Adrenal gland (tissue), 9 donors: ENCODE measurements at regions not wholly inside any gene's neighbourhood (a gene's known extent, or its start where the extent isn't known, plus 50 kb on each side); places are given as distances from the start of the nearest gene placed in this dataset.

ENCODE experiments used
- DNase-seq, 7 donors: peaks; one replicate each; pipeline ENCODE4 v3.0.0-alpha.2; 2019 to 2020
- H3K27ac ChIP-seq, 5 donors: fragments of 200-600 bp; sonication (generic) in 4 of 5; 1 replicate in 3 of 5; 2 replicates in 2 of 5; pipeline versions ENCODE4 v1.5.1 to v1.8.0; 2016 to 2020; ENCODE audit warnings: mild to moderate bottlenecking in 1 of 5
- H3K27me3 ChIP-seq: fragments of 200-600 bp; 2 replicates; pipeline ENCODE4 v1.8.0; 2021
- H3K36me3 ChIP-seq, 2 donors: fragments of 200-600 bp; replicated peaks in 1 of 2; 1 replicate in 1 of 2; 2 replicates in 1 of 2; pipeline versions ENCODE4 v1.5.1 to v1.8.0; 2018 to 2022
- H3K4me1 ChIP-seq, 2 donors: fragments of 200-600 bp; replicated peaks in 1 of 2; 1 replicate in 1 of 2; 2 replicates in 1 of 2; pipeline versions ENCODE4 v1.5.1 to v1.8.0; 2018 to 2021
- H3K4me3 ChIP-seq, 4 donors: fragments of 200-600 bp; sonication (generic) in 3 of 4; one replicate each; pipeline ENCODE4 v1.5.1; 2016 to 2018
- H3K9me3 ChIP-seq, 3 donors: fragments of 200-600 bp; sonication (generic) in 1 of 3; replicated peaks in 1 of 3; 1 replicate in 2 of 3; 2 replicates in 1 of 3; pipeline versions ENCODE4 v1.5.1 to v1.8.0; 2016 to 2021
- CTCF ChIP-seq, 6 experiments: fragments of 450-650 bp in 4 of 6; fragments of 200-600 bp in 2 of 6; sonication (generic) in 1 of 6; IDR thresholded peaks; 1 replicate in 5 of 6; 2 replicates in 1 of 6; pipeline versions ENCODE4 v1.5.1 to v1.8.0; 2016 to 2021; ENCODE audit warnings: antibody characterized with exemption in 6 of 6, mild to moderate bottlenecking in 2 of 6, moderate library complexity in 1 of 6
- POLR2A ChIP-seq, 2 donors: fragments of 450-650 bp; IDR thresholded peaks; one replicate each; pipeline ENCODE4 v1.6.1; 2017; ENCODE audit warnings: antibody characterized with exemption in 2 of 2, mild to moderate bottlenecking in 2 of 2, moderate library complexity in 1 of 2
- WGBS, 4 donors: extraction: QIAGEN DNeasy Blood & Tissue Kit in 2 of 4; methylation state at CpG; one replicate each; pipeline versions ENCODE4 v1.1.5 to v1.1.7; 2013 to 2017; 5-methylcytosine and 5-hydroxymethylcytosine counted together
- intact Hi-C, 2 donors: fragments of 100-400 bp; cut with DNase I; formaldehyde crosslinking; loops; one replicate each; pipeline versions ENCODE4 v1.14.1 to v1.15.0; 2022 to 2023
- donor health status: healthy with polysubstance abuse.
- donor health status: Bipolar disorder and iron deficiency.
- donor health status: DM: yes; HTN: yes; CAD: no.
- donor health status: DM: no; HTN: no; CAD: no.
- donor health status: DM: no; HTN: no; CAD: no.

DNA sequence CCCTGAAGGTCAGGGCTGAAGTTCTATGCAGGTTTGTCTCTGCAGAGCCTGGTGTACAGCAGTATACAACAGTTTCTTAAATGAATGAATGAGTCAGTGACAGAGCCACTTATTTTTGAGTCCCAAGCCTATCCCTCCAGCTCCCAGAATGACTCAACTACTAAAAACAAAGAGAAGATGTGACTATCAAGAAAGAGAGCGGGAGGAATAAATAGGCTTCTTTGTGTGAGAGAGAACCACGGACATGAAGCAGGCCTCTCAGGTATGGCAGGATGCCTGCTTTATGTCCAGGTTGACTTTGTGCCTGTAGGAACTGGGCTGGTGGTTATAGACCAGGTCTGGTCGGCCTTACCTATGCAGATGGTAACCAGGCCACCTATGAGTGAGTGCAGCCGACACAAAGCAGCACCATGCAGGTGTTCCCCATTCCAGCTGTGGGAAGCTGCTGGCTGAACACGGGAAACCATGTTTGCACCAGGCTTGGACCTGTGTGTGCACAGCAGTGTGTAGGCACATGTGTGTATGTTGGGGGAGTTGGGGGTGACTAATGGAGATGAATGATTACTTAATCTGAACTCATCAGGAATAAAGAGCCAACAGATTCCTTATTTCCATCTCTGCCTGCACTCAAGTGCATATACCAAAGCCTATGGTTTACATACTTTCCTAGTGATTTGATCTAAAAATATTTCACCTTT is 171.0 kb downstream of the OSR1 start:
- intact Hi-C loops = no loop called here
- Histone ChIP-seq H3K9me3 (no peaks in the 10 kb centered on the region), H3K27ac (no peak overlapping the region), H3K4me3 (no peak overlapping the region), H3K4me1 (no peaks in the 10 kb centered on the region), H3K27me3 (no peaks in the 10 kb centered on the region), H3K36me3 (no peaks in the 10 kb centered on the region)
- no peak for DNase-seq
- TF ChIP-seq CTCF (IDR thresholded peaks at IDR 0.05) (no peak), POLR2A (IDR thresholded peaks at IDR 0.05) (no peak)
- 86 to 91% (median 90%) methylated on average over 3 to 5 of the region's 5 CpGs for WGBS, 4 donors

- TF ChIP-seq CTCF (IDR thresholded peaks at IDR 0.05) = no peak
- TF ChIP-seq POLR2A (IDR thresholded peaks at IDR 0.05) = no peak
- Histone ChIP-seq H3K4me3 (no peak overlapping the region), H3K27ac (no peak overlapping the region), H3K9me3 (no peaks in the 10 kb centered on the region), H3K4me1 (no peaks in the 10 kb centered on the region), H3K36me3 (no peaks in the 10 kb centered on the region), H3K27me3 (no peaks in the 10 kb centered on the region)
- intact Hi-C loops = no loop called here
- WGBS, 4 donors = 89 to 100% (median 95%) methylated on average over 2 to 4 of the region's 4 CpGs
- no peak for DNase-seq
These were observed 173.3 kb downstream of the OSR1 start for GRCh38 chr2:19185086-19185485.

DNA sequence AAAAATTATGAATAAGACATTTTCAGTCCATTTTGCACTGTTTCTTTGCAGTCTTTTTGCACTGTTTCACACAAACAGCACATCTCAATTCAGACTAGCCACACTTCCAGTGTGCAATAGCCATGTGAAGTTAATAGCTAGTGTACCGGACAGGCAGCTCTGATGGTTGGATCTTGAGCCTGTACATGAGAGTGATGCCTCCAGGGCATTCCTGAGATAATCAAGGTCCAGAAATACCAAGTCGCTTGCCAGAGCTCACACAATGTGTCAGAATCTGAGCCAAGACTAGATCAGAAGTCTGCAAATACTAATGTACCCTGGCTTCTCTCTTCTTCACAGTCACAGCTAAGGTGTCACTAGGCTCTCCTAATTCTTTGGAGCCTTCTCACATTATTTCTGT is 180.2 kb downstream of the OSR1 start:
- H3K4me3 ChIP-seq = no peak overlapping the region
- intact Hi-C loops = loop anchor here in 1 of 2 donors (10.0 kb wide), 1 partner anchor 177 kb away; the partner anchor contains the start of gene OSR1
- H3K27me3 ChIP-seq = no peaks in the 10 kb centered on the region
- H3K27ac ChIP-seq = no peak overlapping the region
- DNase-seq = no peak
- H3K4me1 ChIP-seq = no peaks in the 10 kb centered on the region
- WGBS, 4 donors = 65 to 69% (median 66%) methylated on average over 2 of the region's 2 CpGs
- H3K9me3 ChIP-seq = no peaks in the 10 kb centered on the region
- TF ChIP-seq CTCF (IDR thresholded peaks at IDR 0.05) (no peak), POLR2A (IDR thresholded peaks at IDR 0.05) (no peak)
- no peaks in the 10 kb centered on the region for H3K36me3 ChIP-seq

DNA sequence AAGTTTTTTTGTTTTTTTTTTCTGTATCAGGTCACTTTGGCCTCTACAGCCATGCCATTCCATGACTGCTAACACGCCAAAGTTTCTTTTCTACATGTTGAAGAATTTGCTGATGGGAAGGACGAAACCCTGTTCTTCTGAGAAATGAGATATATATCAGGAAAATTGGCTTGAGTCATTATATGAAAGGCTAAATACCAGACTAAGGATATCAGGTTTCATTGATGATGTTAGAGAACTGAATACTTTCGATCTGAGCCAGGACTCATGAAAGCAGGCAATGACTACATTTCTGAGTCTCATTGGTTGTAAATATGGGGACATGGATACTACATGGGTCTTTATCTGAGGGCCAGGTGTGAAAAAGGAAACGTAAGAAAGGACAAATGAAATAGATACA is 181.4 kb downstream of the OSR1 start:
- WGBS, 4 donors = 79 to 88% (median 82%) methylated on average over 4 of the region's 4 CpGs
- no peaks in the 10 kb centered on the region for H3K36me3 ChIP-seq
- intact Hi-C loops = loop anchor here in 1 of 2 donors (10.0 kb wide), 1 partner anchor 178 kb away; the partner anchor contains the start of gene OSR1
- H3K4me3 ChIP-seq = no peak overlapping the region
- H3K9me3 ChIP-seq = no peaks in the 10 kb centered on the region
- TF ChIP-seq CTCF (IDR thresholded peaks at IDR 0.05) (no peak), POLR2A (IDR thresholded peaks at IDR 0.05) (no peak)
- H3K4me1 ChIP-seq = no peaks in the 10 kb centered on the region
- no peak for DNase-seq
- no peaks in the 10 kb centered on the region for H3K27me3 ChIP-seq
- no peak overlapping the region for H3K27ac ChIP-seq
